Progenitor cell of endocrine pancreas (in vitro differentiated cells): ENCODE measurements at regions not wholly inside any gene's neighbourhood (a gene's known extent, or its start where the extent isn't known, plus 50 kb on each side); places are given as distances from the start of the nearest gene placed in this dataset.

Experiments used
- DNase-seq: peaks from one replicate; pipeline ENCODE4 v3.0.0; 2021; ENCODE audit warnings: low spot score; ENCODE audit not compliant: unreplicated experiment
- H3K27ac Mint-ChIP-seq: 2 replicates; pipeline ENCODE4 v1.8.0; 2021; ENCODE audit warnings: mild to moderate bottlenecking, moderate library complexity, mixed read lengths
- H3K27me3 Mint-ChIP-seq: 2 replicates; pipeline ENCODE4 v1.8.0; 2021; ENCODE audit warnings: mixed read lengths
- H3K36me3 Mint-ChIP-seq: 2 replicates; pipeline ENCODE4 v1.8.0; 2022; ENCODE audit warnings: mixed read lengths; ENCODE audit not compliant: insufficient read depth
- H3K4me1 Mint-ChIP-seq: 2 replicates; pipeline ENCODE4 v1.8.0; 2021; ENCODE audit warnings: low read depth, mixed read lengths
- H3K4me3 Mint-ChIP-seq: 2 replicates; pipeline ENCODE4 v1.8.0; 2021; ENCODE audit warnings: low read depth, mild to moderate bottlenecking, moderate library complexity, mixed read lengths
- H3K9me3 Mint-ChIP-seq: 2 replicates; pipeline ENCODE4 v1.8.0; 2021; ENCODE audit warnings: low read depth, mixed read lengths
- TF ChIP-seq, protein P1 (sequence below): fragments of 200-600 bp; sonication (generic); IDR thresholded peaks from one replicate; pipeline ENCODE4 v1.5.0; 2021; ENCODE audit warnings: antibody characterized with exemption, mild to moderate bottlenecking; ENCODE audit not compliant: unreplicated experiment

DNA sequence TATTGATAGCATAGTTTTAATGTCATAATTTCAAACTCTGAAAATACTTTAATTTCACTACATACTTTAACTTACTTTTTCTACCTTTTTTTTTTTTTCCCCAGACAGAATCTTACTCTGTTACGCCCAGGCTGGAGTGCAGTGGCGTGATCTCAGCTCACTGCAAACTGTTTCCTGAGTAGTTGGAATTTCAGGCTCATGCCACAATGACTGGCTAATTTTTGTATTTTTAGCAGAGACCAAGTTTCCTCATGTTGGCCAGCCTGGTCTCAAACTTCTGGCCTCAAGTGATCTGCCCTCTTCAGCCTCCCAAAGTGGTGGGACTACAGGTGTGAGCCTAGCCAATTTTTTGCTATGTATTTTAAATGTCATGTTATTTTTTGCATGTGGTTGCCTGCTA is 741.6 kb downstream of the TRAM1L1 start:
- Mint-ChIP-seq H3K4me3 (no peak overlapping the region), H3K4me1 (no peaks in the 10 kb centered on the region), H3K9me3 (no peaks in the 10 kb centered on the region), H3K27me3 (peaks cover 11% of the 10 kb centered on the region), H3K36me3 (no peaks in the 10 kb centered on the region), H3K27ac (no peak overlapping the region)
- TF ChIP-seq, protein P1, sequence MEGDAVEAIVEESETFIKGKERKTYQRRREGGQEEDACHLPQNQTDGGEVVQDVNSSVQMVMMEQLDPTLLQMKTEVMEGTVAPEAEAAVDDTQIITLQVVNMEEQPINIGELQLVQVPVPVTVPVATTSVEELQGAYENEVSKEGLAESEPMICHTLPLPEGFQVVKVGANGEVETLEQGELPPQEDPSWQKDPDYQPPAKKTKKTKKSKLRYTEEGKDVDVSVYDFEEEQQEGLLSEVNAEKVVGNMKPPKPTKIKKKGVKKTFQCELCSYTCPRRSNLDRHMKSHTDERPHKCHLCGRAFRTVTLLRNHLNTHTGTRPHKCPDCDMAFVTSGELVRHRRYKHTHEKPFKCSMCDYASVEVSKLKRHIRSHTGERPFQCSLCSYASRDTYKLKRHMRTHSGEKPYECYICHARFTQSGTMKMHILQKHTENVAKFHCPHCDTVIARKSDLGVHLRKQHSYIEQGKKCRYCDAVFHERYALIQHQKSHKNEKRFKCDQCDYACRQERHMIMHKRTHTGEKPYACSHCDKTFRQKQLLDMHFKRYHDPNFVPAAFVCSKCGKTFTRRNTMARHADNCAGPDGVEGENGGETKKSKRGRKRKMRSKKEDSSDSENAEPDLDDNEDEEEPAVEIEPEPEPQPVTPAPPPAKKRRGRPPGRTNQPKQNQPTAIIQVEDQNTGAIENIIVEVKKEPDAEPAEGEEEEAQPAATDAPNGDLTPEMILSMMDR, result no peak
- no peak for DNase-seq

- no peaks in the 10 kb centered on the region for H3K36me3 Mint-ChIP-seq
- H3K4me3 Mint-ChIP-seq, result no peak overlapping the region
- peaks cover 4% of the 10 kb centered on the region for H3K27me3 Mint-ChIP-seq
- no peak overlapping the region for H3K27ac Mint-ChIP-seq
- H3K9me3 Mint-ChIP-seq, result no peaks in the 10 kb centered on the region
- H3K4me1 Mint-ChIP-seq, result no peaks in the 10 kb centered on the region
- TF ChIP-seq, protein P1, result no peak
- DNase-seq, result no peak
Observed at GRCh38 chr4:116342143-116342542, 743.2 kb downstream of the TRAM1L1 start.

- peaks cover 15% of the 10 kb centered on the region for H3K4me1 Mint-ChIP-seq
- TF ChIP-seq, protein P1, result no peak
- H3K27ac Mint-ChIP-seq, result no peak overlapping the region
- H3K36me3 Mint-ChIP-seq, result no peaks in the 10 kb centered on the region
- H3K4me3 Mint-ChIP-seq, result no peak overlapping the region
- no peak for DNase-seq
- no peaks in the 10 kb centered on the region for H3K9me3 Mint-ChIP-seq
- peaks cover 25% of the 10 kb centered on the region for H3K27me3 Mint-ChIP-seq
Observed at GRCh38 chr4:116332508-116332907, 752.9 kb downstream of the TRAM1L1 start.

DNA sequence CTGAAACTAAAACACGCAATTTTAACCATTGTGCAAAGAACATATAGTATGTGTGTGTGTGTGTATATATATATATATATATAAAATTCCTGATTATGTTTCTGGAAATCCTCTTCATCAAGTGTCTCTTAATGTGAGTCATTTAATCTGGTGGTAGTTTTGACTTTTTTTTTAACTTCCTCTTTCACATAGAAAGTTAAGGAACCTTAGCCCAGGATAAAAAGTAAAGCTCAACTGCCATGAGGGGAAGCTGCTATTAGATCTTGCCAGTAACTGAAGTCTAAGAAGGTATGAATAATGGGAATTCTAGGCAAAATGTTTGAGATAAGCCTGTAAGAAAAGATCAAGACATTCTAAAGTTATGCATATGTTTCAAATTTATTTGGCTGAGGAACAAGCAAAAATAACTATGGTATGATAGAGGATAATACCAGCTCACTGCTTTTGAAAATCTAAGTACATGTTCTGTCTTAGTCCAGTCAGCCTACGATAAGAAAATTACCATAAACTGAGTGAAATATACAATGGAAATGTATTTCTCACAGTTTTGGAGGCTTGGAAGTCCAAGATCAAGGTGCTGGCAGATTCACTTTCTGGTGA is 757.0 kb downstream of the TRAM1L1 start:
- H3K9me3 Mint-ChIP-seq, result no peaks in the 10 kb centered on the region
- DNase-seq, result no peak
- H3K4me1 Mint-ChIP-seq, result peaks cover 15% of the 10 kb centered on the region
- TF ChIP-seq, protein P1, result no peak
- H3K27ac Mint-ChIP-seq, result no peak overlapping the region
- no peaks in the 10 kb centered on the region for H3K36me3 Mint-ChIP-seq
- peaks cover 18% of the 10 kb centered on the region for H3K27me3 Mint-ChIP-seq
- H3K4me3 Mint-ChIP-seq, result no peak overlapping the region

DNA sequence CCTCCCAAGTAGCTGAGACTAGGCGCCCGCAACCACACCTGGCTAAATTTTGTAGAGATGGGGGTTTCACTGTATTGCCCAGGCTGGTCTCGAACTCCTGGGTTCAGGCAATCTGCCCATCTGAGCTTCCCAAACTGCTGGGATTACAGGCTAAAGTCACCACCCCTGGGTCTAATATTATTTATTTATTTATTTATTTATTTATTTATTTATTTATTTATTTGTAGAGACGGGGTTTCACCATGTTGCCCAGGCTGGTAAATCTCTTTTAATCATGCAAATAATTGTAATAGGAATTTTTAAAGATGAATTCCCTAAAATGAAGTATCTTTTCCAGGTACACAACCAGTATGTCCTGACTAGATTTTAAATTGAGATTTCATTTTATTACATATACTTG is 761.8 kb downstream of the TRAM1L1 start:
- H3K4me3 Mint-ChIP-seq, result no peak overlapping the region
- no peaks in the 10 kb centered on the region for H3K4me1 Mint-ChIP-seq
- no peaks in the 10 kb centered on the region for H3K36me3 Mint-ChIP-seq

More for the DNA sequence above, 761.8 kb downstream of the TRAM1L1 start:
- DNase-seq, result no peak
- no peak overlapping the region for H3K27ac Mint-ChIP-seq
- no peaks in the 10 kb centered on the region for H3K9me3 Mint-ChIP-seq
- peaks cover 13% of the 10 kb centered on the region for H3K27me3 Mint-ChIP-seq
- TF ChIP-seq, protein P1, result no peak
